OCI-LY7 (cell line): ENCODE measurements at regions not wholly inside any gene's neighbourhood (a gene's known extent, or its start where the extent isn't known, plus 50 kb on each side); places are given as distances from the start of the nearest gene placed in this dataset.

ENCODE experiments used
- BruUV-seq: library from RNA; stranded (reverse); fragments of 400-500 nt; replicated peaks from 2 replicates; lab custom pipeline; 2021; lab: Mats Ljungman, UMichigan
- CTCF ChIA-PET: fragments of 300-600 bp; sonication (Branson Sonifier 250); formaldehyde crosslinking; loops from one replicate; lab custom pipeline; 2022; ENCODE audit warnings: antibody characterized with exemption; ENCODE audit not compliant: unreplicated experiment; lab: Charles Lee
- POLR2A ChIA-PET: fragments of 300-600 bp; sonication (Branson Sonifier 250); formaldehyde crosslinking; loops from one replicate; lab custom pipeline; 2022; ENCODE audit warnings: antibody characterized with exemption; lab: Charles Lee
- DNase-seq: peaks from one replicate; pipeline ENCODE4 v3.0.0-alpha.2; 2015; ENCODE audit warnings: low spot score
- H2AFZ ChIP-seq: fragments of 200-600 bp; sonication (generic), shearing (Covaris generic); 2 replicates; pipeline ENCODE4 v1.6.1; 2014; ENCODE audit warnings: mild to moderate bottlenecking, antibody characterized with exemption, low read length, moderate library complexity
- H3K27ac ChIP-seq: fragments of 200-600 bp; sonication (generic); 2 replicates; pipeline ENCODE4 v1.5.1; 2014; ENCODE audit warnings: mixed run types, low read depth, mild to moderate bottlenecking, moderate library complexity, low read length, inconsistent platforms; ENCODE audit not compliant: poor library complexity, severe bottlenecking
- H3K36me3 ChIP-seq: fragments of 200-600 bp; sonication (generic); 2 replicates; pipeline ENCODE4 v1.6.1; 2014; ENCODE audit warnings: mild to moderate bottlenecking, antibody characterized with exemption, low read length, moderate library complexity, mixed read lengths; ENCODE audit not compliant: insufficient read depth
- H3K4me1 ChIP-seq: fragments of 200-600 bp; sonication (generic); 2 replicates; pipeline ENCODE4 v1.5.1; 2014; ENCODE audit warnings: mild to moderate bottlenecking, low read length; ENCODE audit not compliant: insufficient read depth, poor library complexity, severe bottlenecking
- H3K4me2 ChIP-seq: fragments of 200-600 bp; sonication (generic); 2 replicates; pipeline ENCODE4 v1.6.1; 2014; ENCODE audit warnings: mild to moderate bottlenecking, low read length
- H3K4me3 ChIP-seq: fragments of 200-600 bp; sonication (generic); 2 replicates; pipeline ENCODE4 v1.5.1; 2014; ENCODE audit warnings: mild to moderate bottlenecking, low read depth, low read length; ENCODE audit not compliant: poor library complexity, severe bottlenecking
- H3K79me2 ChIP-seq: fragments of 200-600 bp; sonication (generic); 2 replicates; pipeline ENCODE4 v1.6.1; 2016; ENCODE audit warnings: low read depth, mild to moderate bottlenecking, low read length, moderate library complexity, mixed read lengths; ENCODE audit not compliant: insufficient read depth
- H3K9me2 ChIP-seq: fragments of 200-600 bp; sonication (generic); 2 replicates; pipeline ENCODE4 v1.6.1; 2016; ENCODE audit warnings: mild to moderate bottlenecking, low read length, mixed read lengths; ENCODE audit not compliant: insufficient read depth
- H3K9me3 ChIP-seq: fragments of 200-600 bp; sonication (generic); 2 replicates; pipeline ENCODE4 v1.6.1; 2014; ENCODE audit warnings: mild to moderate bottlenecking, mixed run types, low read length, mixed read lengths
- H4K20me1 ChIP-seq: fragments of 200-600 bp; sonication (generic); 2 replicates; pipeline ENCODE4 v1.6.1; 2014; ENCODE audit warnings: mild to moderate bottlenecking, antibody characterized with exemption, low read length, moderate library complexity, mixed read lengths; ENCODE audit not compliant: insufficient read depth
- CTCF ChIP-seq: fragments of 200-600 bp; sonication (generic); conservative IDR thresholded peaks from 2 replicates; pipeline ENCODE4 v1.5.1; 2014; ENCODE audit warnings: mild to moderate bottlenecking, antibody characterized with exemption, low read length, moderate library complexity, mixed read lengths
- EZH2phosphoT487 ChIP-seq: fragments of 200-600 bp; sonication (generic); IDR thresholded peaks from 2 replicates; pipeline ENCODE4 v1.6.1; 2018; ENCODE audit warnings: low read depth, borderline replicate concordance, mild to moderate bottlenecking, mixed run types, antibody characterized with exemption, low read length, moderate library complexity, mixed read lengths
- intact Hi-C: fragments of 100-400 bp; cut with micrococcal nuclease; formaldehyde crosslinking; loops from one replicate; pipeline ENCODE4 v1.10.0; 2022; ENCODE audit not compliant: unreplicated experiment

GRCh38 chr6:100176951-100177710, 183.1 kb upstream of the MCHR2 start:
- no peak for DNase-seq
- H3K9me3 ChIP-seq = no peaks in the 10 kb centered on the region
- intact Hi-C loops = loop anchor here (5.0 kb wide), 1 partner anchor 300 kb away; no protein-coding TSS in a partner anchor
- BruUV-seq = no TSS peak
- no peaks in the 10 kb centered on the region for H3K4me1 ChIP-seq
- no peaks in the 10 kb centered on the region for H3K9me2 ChIP-seq
- POLR2A ChIA-PET = interaction anchor here (0.7 kb wide), 1 partner anchor 122 kb away, joined by 4 read pairs; no protein-coding TSS in a partner anchor
- no peak overlapping the region for H3K27ac ChIP-seq
- TF ChIP-seq EZH2phosphoT487 = no peak
- 0 out of 2 replicates have a peak, but pooled peaks have one; percentile 3 for TF ChIP-seq CTCF
- H3K79me2 ChIP-seq = no peaks in the 10 kb centered on the region
- H3K4me3 ChIP-seq = no peak overlapping the region
- CTCF ChIA-PET = no interaction called here
- no peaks in the 10 kb centered on the region for H4K20me1 ChIP-seq
- H3K4me2 ChIP-seq = no peak overlapping the region
- no peak overlapping the region for H2AFZ ChIP-seq
- H3K36me3 ChIP-seq = no peaks in the 10 kb centered on the region

GRCh38 chr6:100176311-100176950, 182.4 kb upstream of the MCHR2 start:
- Histone ChIP-seq H3K4me3 (no peak overlapping the region), H3K27ac (no peak overlapping the region), H3K9me2 (no peaks in the 10 kb centered on the region), H4K20me1 (no peaks in the 10 kb centered on the region), H3K9me3 (no peaks in the 10 kb centered on the region), H2AFZ (no peak overlapping the region), H3K36me3 (no peaks in the 10 kb centered on the region), H3K4me1 (no peaks in the 10 kb centered on the region), H3K79me2 (no peaks in the 10 kb centered on the region), H3K4me2 (no peak overlapping the region)
- BruUV-seq = no TSS peak
- TF ChIP-seq CTCF (peak; percentile 55; the same call in 1 of the 2 replicates), EZH2phosphoT487 (no peak)
- intact Hi-C loops = loop anchor here (5.0 kb wide), 1 partner anchor 301 kb away; no protein-coding TSS in a partner anchor
- ChIA-PET CTCF (no interaction called here), POLR2A (interaction anchor here (0.6 to 0.7 kb wide), 2 partner anchors 37 to 121 kb away, joined by 3 to 4 read pairs; no protein-coding TSS in a partner anchor)
- peak; percentile 2 for DNase-seq
